IMR-90 (cell line): ENCODE measurements at regions not wholly inside any gene's neighbourhood (a gene's known extent, or its start where the extent isn't known, plus 50 kb on each side); places are given as distances from the start of the nearest gene placed in this dataset.

Experiments used
- BHLHE40 ChIP-seq: fragments of 150-350 bp; IDR thresholded peaks from 2 replicates; pipeline ENCODE4 v1.6.1; 2016; ENCODE audit warnings: mild to moderate bottlenecking, low read depth, low read length
- CEBPB ChIP-seq: IDR thresholded peaks from 2 replicates; pipeline ENCODE4 v1.6.1; 2012; ENCODE audit warnings: low read depth, low read length, improper control_type of control experiment
- CTCF ChIP-seq: conservative IDR thresholded peaks from 2 replicates; pipeline ENCODE4 v1.5.1; 2012; ENCODE audit warnings: mild to moderate bottlenecking, low read depth, low read length, improper control_type of control experiment
- ELK1 ChIP-seq: fragments of 150-350 bp; IDR thresholded peaks from 2 replicates; pipeline ENCODE4 v1.6.1; 2016; ENCODE audit warnings: low read depth, mild to moderate bottlenecking, low read length, moderate library complexity, borderline replicate concordance
- MAZ ChIP-seq: IDR thresholded peaks from 2 replicates; pipeline ENCODE4 v1.6.1; 2012; ENCODE audit warnings: low read depth, mild to moderate bottlenecking, low read length, improper control_type of control experiment, moderate library complexity, borderline replicate concordance
- POLR2A ChIP-seq: IDR thresholded peaks from 2 replicates; pipeline ENCODE4 v1.6.1; 2012; ENCODE audit warnings: mild to moderate bottlenecking, low read depth, low read length
- RAD21 ChIP-seq: IDR thresholded peaks from 2 replicates; pipeline ENCODE4 v1.6.1; 2012; ENCODE audit warnings: low read length, improper control_type of control experiment
- RCOR1 ChIP-seq: IDR thresholded peaks from 2 replicates; pipeline ENCODE4 v1.6.1; 2012; ENCODE audit warnings: mild to moderate bottlenecking, low read length, improper control_type of control experiment; ENCODE audit not compliant: insufficient replicate concordance
- USF2 ChIP-seq: fragments of 150-350 bp; IDR thresholded peaks from 2 replicates; pipeline ENCODE4 v1.6.1; 2017; ENCODE audit warnings: mild to moderate bottlenecking, antibody characterized with exemption, low read length, low read depth

GRCh38 chr13:48892688-48893075 is 83.0 kb upstream of the FNDC3A start:
- TF ChIP-seq CTCF = no peak
- TF ChIP-seq RCOR1 = no peak
- TF ChIP-seq USF2 = no peak
- no peak for TF ChIP-seq RAD21
- no peak for TF ChIP-seq BHLHE40
- TF ChIP-seq CEBPB = peak; percentile 69
- no peak for TF ChIP-seq POLR2A
- TF ChIP-seq ELK1 = no peak
- no peak for TF ChIP-seq MAZ
